HG03039 (cell line): ENCODE measurements at regions not wholly inside any gene's neighbourhood (a gene's known extent, or its start where the extent isn't known, plus 50 kb on each side); places are given as distances from the start of the nearest gene placed in this dataset.
A peak's percentile ranks its signal among the peaks of the same experiment; 100 is the strongest.
"Not testable (repeated sequence)": the region's sequence is repeated elsewhere in the genome, so short reads cannot be mapped to it uniquely, and the experiment has no call there.

Experiments
- ATAC-seq: cut with Tn5 transposase; IDR thresholded peaks from one replicate; pipeline ENCODE4 v1.9.1; 2021; ENCODE audit warnings: mild to moderate bottlenecking, moderate library complexity; ENCODE audit not compliant: unreplicated experiment

DNA sequence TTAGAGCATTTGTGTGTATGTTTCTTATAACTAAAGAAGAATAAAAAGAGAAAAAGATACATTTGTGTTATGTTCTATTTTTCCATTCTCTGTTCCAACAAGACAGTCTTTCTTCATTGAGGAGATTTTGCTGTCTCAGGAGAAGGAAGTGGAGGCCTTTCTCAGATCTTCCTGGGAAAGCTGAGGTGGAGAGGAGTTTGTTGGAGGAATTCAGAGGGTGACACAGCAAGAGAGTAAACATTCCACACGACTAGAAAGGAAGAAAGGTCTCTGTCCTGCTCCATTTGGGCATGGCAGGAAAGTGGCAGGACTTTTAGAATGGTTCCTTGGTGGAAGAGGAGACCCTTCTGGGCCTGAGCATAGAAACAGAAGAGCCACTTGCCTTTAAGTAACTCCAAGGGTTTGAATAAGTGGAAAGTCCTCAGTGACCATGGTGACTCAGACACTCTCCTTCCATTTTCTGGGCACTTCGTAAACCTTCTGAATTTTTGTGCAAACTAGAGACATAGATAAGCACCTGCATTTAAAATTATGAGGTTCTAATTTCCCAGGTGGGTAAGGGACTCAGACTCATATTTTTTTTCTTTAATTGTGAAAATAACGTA, 52.3 kb upstream of the COL5A2 start:
- ATAC-seq = no peak

DNA sequence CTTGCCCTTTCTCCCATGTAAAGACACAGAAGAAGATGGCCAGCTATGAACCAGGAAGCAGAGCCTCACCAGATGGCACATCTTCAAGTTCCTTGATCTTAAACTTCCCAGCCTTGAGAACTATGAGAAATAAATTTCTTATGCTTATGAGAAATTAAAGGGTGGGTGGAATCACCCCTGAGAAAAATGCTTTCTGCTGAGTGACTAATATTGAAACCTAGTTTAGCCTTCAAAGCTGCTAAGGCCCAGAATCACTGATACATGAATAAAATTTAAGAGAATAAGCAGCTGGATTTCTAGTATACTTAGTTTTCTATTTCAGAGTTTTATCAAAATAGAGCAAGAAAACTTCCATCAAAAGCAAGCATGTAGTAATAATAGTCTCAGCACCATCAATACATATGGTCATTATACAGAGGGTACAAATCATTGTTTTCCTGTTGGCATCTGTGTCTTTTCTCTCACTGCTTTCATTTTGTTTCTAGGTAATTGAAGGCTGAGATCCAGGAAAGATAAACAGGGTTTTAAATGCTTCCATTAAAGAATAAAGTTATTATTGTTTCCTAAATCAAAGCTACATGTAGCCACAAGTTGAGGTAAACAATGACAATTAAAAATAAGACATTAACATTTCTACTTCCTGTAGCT, 53.3 kb upstream of the COL5A2 start:
- peak; percentile 64 for ATAC-seq

DNA sequence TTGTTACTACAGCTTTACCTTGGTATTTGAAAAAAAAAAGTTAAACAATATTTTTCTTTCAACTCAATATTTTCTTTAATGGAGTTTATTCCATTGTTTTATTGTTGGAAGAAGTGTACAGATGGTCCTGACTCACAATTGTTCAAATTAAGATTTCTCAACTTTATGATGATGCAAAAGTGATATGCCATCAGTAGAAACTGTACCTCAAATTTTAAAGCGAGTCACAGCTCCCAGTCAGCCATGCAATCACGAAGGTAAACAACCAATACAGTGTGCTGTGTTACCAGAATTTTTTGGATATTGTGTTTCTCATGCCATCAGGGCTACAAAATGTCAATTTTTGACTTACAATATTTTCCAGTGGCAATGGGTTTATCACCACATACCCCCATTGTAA, 54.0 kb upstream of the COL5A2 start:
- no peak for ATAC-seq

GRCh38 chr2:189234991-189235390, 55.4 kb upstream of the COL5A2 start:
- no peak for ATAC-seq

- ATAC-seq = no peak
Observed at GRCh38 chr2:189236066-189236465, 56.5 kb upstream of the COL5A2 start.

DNA sequence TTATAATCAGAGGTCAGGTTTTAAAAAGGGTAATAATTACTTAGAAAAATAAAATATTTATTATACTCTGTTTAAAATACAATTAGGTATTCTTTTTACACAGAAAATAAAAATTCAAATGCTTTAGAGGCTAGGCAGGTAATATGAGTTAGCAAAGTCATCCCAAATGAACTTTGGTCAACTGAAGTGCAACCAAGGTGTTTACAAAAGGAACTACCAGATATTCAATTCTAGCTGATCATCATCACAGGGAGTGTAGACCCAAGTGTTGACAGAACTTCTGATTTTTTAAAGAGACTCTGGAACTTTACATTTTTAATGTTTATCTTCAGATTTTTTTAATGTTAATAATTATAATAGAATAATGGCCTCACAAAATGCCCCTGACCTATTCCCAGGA, 59.3 kb upstream of the COL5A2 start:
- no peak for ATAC-seq

DNA sequence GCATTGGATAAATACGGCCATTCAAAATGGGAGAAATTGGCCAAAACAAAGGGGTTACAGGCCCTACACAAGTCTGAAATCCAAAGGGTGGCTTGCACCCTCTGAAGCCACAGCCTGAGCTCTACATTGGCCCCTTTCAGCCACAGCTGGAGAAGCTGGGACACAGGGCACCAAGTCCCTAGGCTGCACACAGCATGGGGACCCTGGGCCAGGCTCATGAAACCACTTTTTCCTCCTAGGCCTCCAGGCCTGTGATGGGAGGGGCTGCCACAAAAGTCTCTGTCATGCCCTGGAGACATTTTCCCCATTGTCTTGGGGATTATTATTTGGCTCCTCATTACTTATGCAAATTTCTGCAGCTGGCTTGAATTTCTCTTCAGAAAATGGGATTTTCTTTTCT, 64.3 kb upstream of the COL5A2 start:
- not testable (repeated sequence) for ATAC-seq

- ATAC-seq = no peak
Observed at GRCh38 chr2:189247276-189247675, 67.7 kb upstream of the COL5A2 start.

DNA sequence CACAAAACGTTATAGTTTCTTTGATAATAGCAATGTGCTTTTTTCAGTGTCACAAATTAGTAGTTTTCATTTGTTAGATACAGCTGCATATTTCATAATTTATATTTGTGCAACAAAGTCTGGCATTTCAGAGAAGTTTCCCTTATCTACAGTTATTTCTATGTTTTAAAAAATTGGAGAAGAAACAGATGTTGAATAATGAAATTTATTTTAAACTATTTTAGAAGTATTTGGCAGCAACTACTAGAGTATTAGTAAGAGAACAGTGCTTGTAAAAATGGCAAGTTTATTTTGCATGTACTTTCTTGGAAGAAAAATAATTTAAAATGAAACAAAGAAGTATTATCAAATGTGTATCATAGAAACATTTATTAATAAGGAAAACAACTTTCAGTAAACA, 68.6 kb upstream of the COL5A2 start:
- no peak for ATAC-seq

GRCh38 chr2:189249171-189249570, 69.6 kb upstream of the COL5A2 start:
- ATAC-seq = no peak

- no peak for ATAC-seq
Observed at GRCh38 chr2:189249901-189250300, 70.3 kb upstream of the COL5A2 start.

GRCh38 chr2:189252991-189253675, 73.6 kb upstream of the COL5A2 start:
- no peak for ATAC-seq

DNA sequence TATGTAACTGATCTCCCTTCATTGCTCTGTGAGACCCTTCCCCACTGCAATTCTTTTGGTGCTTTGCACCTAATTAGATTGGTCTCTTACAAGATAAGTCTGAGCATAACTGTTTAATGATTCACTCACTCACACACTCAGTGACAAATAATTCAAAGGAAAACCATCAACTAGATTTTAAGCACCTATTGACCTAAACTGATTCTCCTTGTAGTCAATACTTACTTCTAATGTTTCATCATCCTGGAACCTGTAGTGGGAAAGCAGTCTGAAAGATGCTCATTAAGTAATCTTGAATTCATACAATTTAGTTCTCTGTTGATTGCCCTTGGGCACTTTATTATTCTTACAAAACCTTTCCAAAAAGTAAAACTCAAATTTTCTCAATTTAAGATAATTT, 74.3 kb upstream of the COL5A2 start:
- ATAC-seq = no peak

GRCh38 chr2:189254268-189254883, 74.8 kb upstream of the COL5A2 start:
- no peak for ATAC-seq

- no peak for ATAC-seq
Observed at GRCh38 chr2:189255711-189256110, 76.2 kb upstream of the COL5A2 start.

DNA sequence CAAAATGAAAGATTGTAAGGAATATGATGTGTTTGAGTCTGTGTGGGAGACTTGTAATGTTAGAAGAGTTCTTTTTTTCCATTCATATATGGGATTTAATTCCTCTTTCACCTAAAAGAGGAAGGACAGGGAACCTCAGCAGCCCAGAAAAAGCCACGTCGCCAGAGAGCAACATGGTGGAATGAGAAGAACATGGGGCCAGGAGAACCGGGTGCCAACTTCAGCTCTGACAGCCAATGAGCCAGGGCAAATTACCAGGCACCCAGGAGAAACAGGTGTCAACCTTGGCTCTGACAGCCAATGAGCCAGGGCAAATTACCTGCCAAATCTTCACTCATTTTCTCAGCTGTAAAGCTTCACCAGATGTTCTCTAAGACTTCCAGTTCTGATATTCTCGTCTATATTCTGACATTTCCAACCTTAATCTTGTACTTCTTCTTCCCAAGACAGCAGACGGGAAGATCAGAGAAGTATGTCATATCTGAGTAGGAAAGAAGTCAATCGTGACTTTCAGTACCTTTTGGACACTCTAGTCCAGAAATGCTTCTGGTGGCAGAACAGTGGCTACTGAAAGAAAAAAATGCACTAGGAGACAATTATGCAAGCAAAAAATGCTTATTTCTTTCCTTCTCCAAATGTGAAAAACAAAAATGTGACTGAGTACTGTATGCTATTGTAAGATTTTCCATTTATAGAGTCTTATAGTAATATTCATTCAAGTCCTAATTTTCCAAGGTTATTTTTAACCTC, 79.2 kb upstream of the COL5A2 start:
- no peak for ATAC-seq

DNA sequence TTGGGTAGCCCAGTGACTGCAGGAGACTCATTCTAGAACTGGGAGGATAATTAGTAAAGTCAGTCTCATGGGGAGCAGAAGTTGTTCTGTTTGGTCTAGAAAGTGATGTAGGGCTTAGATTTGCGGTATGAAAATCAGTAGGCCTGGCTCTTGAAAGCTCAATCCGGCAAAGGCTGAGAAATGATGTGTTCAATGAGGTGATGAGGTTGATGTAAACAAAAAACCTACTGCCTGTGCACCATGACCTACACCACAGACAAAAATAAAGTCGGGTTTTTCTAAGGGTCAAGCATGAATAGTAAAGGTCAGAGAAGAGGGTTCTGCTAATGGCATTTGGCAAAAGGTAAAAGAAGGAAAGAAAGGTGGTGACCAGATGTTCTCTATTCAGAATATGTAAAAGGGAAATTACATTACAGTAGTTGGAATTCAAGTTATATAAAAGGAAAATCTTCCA, 80.8 kb upstream of the COL5A2 start:
- ATAC-seq = no peak

DNA sequence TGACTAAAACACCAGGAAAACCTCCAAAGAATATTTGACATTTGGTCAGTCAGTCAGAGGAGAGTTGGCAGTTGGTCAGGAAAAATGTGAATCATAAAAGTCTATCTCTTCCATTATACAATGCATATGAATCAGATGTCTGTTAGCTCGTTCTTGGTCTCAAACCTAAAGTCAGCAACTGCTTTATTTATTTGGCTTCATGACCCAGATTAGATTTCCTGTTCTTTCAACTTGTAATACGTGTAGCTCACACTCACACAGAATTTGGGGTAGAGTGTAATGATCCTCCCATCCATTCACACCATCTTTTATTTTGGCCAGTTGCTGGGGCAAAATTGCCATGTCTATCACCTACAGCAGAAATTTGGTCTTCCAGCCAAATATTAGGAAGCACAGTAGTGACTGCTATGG, 81.9 kb upstream of the COL5A2 start:
- no peak for ATAC-seq

DNA sequence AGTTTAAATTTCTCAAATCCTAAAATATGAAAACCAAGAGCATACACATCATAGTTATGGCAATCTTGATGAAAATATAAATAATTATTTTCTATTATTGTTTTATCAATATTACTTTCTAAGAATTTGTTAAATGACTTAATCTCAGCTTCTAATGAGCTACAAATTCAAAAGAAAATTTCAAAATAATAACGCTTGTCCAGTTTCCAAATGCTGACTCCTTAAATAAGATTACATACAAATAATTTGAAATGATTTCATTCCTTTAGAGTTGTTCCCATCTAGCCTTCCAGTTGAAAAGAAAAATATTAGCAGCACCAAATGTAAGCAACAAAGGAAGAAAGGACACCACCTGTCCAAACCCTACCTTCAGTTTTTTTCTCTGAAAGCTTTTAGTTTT, 82.4 kb upstream of the COL5A2 start:
- ATAC-seq = no peak

DNA sequence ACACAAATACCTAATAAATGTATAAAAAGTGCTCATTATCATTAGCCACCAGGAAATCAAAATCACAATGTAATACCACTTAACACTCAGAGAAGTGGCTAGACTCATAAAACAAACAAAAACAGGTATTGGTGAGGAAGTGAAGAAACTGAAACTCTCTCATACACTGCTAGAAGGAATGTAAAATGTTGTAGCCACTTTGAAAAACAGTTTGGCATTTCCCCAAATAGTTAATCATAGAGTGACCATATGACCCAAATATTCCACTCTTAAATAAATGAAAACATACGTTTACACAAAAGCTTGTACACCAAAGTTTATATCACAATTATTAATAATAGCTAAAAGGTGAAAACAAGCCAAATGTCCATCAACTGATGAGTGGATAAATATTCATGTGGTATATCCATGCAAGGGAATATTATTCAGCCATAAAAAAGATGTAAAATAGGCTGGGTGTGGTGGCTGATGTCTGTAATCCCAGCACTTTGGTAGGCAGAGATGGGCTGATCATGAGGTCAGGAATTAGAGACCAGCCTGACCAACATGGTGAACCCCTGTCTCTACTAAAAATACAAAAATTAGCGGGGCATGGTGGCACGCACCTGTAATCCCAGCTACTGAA, 86.2 kb upstream of the COL5A2 start:
- no peak for ATAC-seq

DNA sequence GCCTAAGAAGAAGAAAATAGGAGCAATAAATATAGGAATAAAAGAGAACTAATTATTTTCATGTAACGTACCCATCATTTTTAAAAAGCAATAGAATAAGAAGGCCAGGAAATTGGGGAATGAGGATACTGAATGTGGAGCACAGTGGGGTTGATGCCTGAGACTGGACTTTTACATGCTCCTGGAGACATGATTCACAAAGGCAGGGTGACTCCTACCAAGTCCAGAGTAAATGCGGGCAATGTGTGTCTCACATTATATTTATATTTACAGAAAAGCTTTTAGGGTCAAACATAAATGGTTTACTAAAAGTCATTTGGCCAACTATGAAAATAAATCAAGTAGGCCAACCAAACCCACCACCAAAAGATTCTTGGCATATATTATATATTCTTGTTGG, 87.9 kb upstream of the COL5A2 start:
- no peak for ATAC-seq
